ENCODE measurements at regions not wholly inside any gene's neighbourhood (a gene's known extent, or its start where the extent isn't known, plus 50 kb on each side); places are given as distances from the start of the nearest gene placed in this dataset.

GRCh38 chr16:9412031-9412914, 320.8 kb downstream of the HAPSTR1 start:
- Histone ChIP-seq H3K27me3 (ENCODE audit: insufficient read depth, poor library complexity, severe bottlenecking) (peaks cover 3% of the 10 kb centered on the region), H3K27ac (replicated peaks) (no peak overlapping the region), H3K4me3 (replicated peaks; ENCODE audit: insufficient read depth, low read length) (no peak overlapping the region)
- TF ChIP-seq SPI1 (IDR thresholded peaks at IDR 0.05; ENCODE audit: borderline replicate concordance, low read depth), result no peak
- TF ChIP-seq REST (IDR thresholded peaks at IDR 0.05; ENCODE audit: insufficient replicate concordance, low read depth), result no peak
- TF ChIP-seq GABPA (IDR thresholded peaks at IDR 0.05; ENCODE audit: low read depth), result no peak
- no peak for TF ChIP-seq POLR2AphosphoS5 (IDR thresholded peaks at IDR 0.05; ENCODE audit: low read depth)
- no peak for TF ChIP-seq CTCF (IDR thresholded peaks at IDR 0.05; ENCODE audit: insufficient read depth, low read length)
- no peak for DNase-seq (ENCODE audit: low read depth in 1 of 2, low spot score in 1 of 2)

- no peak for TF ChIP-seq SPI1 (IDR thresholded peaks at IDR 0.05; ENCODE audit: borderline replicate concordance, low read depth)
- no peak for TF ChIP-seq POLR2AphosphoS5 (IDR thresholded peaks at IDR 0.05; ENCODE audit: low read depth)
- H3K27me3 ChIP-seq (ENCODE audit: insufficient read depth, poor library complexity, severe bottlenecking), result peaks cover 3% of the 10 kb centered on the region
- no peak overlapping the region for H3K27ac ChIP-seq (replicated peaks)
- no peak for DNase-seq (ENCODE audit: low read depth in 1 of 2, low spot score in 1 of 2)
- H3K4me3 ChIP-seq (replicated peaks; ENCODE audit: insufficient read depth, low read length), result no peak overlapping the region
Observed at GRCh38 chr16:9412915-9413264, 321.4 kb downstream of the HAPSTR1 start.

GRCh38 chr16:9415545-9415944, 324.1 kb downstream of the HAPSTR1 start:
- Histone ChIP-seq H3K27me3 (ENCODE audit: insufficient read depth, poor library complexity, severe bottlenecking) (peaks cover 3% of the 10 kb centered on the region), H3K4me3 (replicated peaks; ENCODE audit: insufficient read depth, low read length) (no peak overlapping the region), H3K27ac (replicated peaks) (no peak overlapping the region)
- no peak for TF ChIP-seq REST (IDR thresholded peaks at IDR 0.05; ENCODE audit: insufficient replicate concordance, low read depth)
- DNase-seq (ENCODE audit: low read depth in 1 of 2, low spot score in 1 of 2), result no peak

- no peak for DNase-seq (ENCODE audit: low read depth in 1 of 2, low spot score in 1 of 2)
- Histone ChIP-seq H3K27me3 (ENCODE audit: insufficient read depth, poor library complexity, severe bottlenecking) (no peaks in the 10 kb centered on the region), H3K4me3 (replicated peaks; ENCODE audit: insufficient read depth, low read length) (no peak overlapping the region), H3K27ac (replicated peaks) (no peak overlapping the region)
- TF ChIP-seq REST (IDR thresholded peaks at IDR 0.05; ENCODE audit: insufficient replicate concordance, low read depth), result no peak
- TF ChIP-seq CTCF (IDR thresholded peaks at IDR 0.05; ENCODE audit: insufficient read depth, low read length), result no peak
- TF ChIP-seq POLR2AphosphoS5 (IDR thresholded peaks at IDR 0.05; ENCODE audit: low read depth), result no peak
- no peak for TF ChIP-seq SPI1 (IDR thresholded peaks at IDR 0.05; ENCODE audit: borderline replicate concordance, low read depth)
- TF ChIP-seq GABPA (IDR thresholded peaks at IDR 0.05; ENCODE audit: low read depth), result no peak
Observed at GRCh38 chr16:9417898-9418297, 326.5 kb downstream of the HAPSTR1 start.
